CD4-positive, alpha-beta T cell (primary cell): ENCODE measurements at regions not wholly inside any gene's neighbourhood (a gene's known extent, or its start where the extent isn't known, plus 50 kb on each side); places are given as distances from the start of the nearest gene placed in this dataset.

Source experiments
- ATAC-seq: fragments of 200-7000 bp; cut with Tn5 transposase; one replicate; pipeline ENCODE4 v1.10.0; 2022; ENCODE audit warnings: mild to moderate bottlenecking; ENCODE audit not compliant: poor library complexity
- CTCF ChIA-PET: fragments of 350-600 bp; sonication (Branson Sonifier 250); formaldehyde crosslinking; loops from one replicate; lab custom pipeline; 2021; ENCODE audit warnings: antibody characterized with exemption, inconsistent platforms; lab: Charles Lee
- POLR2A ChIA-PET: fragments of 350-600 bp; sonication (Branson Sonifier 250); formaldehyde crosslinking; loops from one replicate; lab custom pipeline; 2021; ENCODE audit warnings: antibody characterized with exemption, inconsistent platforms; lab: Charles Lee
- DNase-seq, 14 experiments: peaks; one replicate each; pipeline ENCODE4 v3.0.0-alpha.2; 2013 to 2020; ENCODE audit warnings: mixed read lengths in 2 of 14
- H3K27ac ChIP-seq, 2 donors: one replicate each; pipeline versions ENCODE4 v1.5.1 to v1.7.0; 2013; ENCODE audit warnings: low read length in 2 of 2, low read depth in 1 of 2, mild to moderate bottlenecking in 1 of 2
- H3K27me3 ChIP-seq, 2 experiments: 1 replicate in 1 of 2; 2 replicates in 1 of 2; pipeline versions ENCODE4 v1.6.1 to v1.7.0; 2013; ENCODE audit warnings: low read length in 2 of 2, control low read depth in 1 of 2, mild to moderate bottlenecking in 1 of 2, moderate library complexity in 1 of 2; ENCODE audit not compliant: insufficient read depth in 2 of 2, control insufficient read depth in 1 of 2
- H3K36me3 ChIP-seq: one replicate; pipeline ENCODE4 v1.6.1; 2013; ENCODE audit warnings: low read length, control low read depth; ENCODE audit not compliant: insufficient read depth
- H3K4me1 ChIP-seq: one replicate; pipeline ENCODE4 v1.6.1; 2013; ENCODE audit warnings: low read length, control low read depth; ENCODE audit not compliant: insufficient read depth
- H3K4me3 ChIP-seq: one replicate; pipeline ENCODE4 v1.5.1; 2013; ENCODE audit warnings: mild to moderate bottlenecking, low read length, moderate library complexity
- H3K9me3 ChIP-seq, 2 experiments: 1 replicate in 1 of 2; 2 replicates in 1 of 2; pipeline versions ENCODE4 v1.6.1 to v1.7.0; 2013; ENCODE audit warnings: low read length in 2 of 2, mild to moderate bottlenecking in 2 of 2, control low read depth in 1 of 2, moderate library complexity in 1 of 2; ENCODE audit not compliant: control insufficient read depth in 1 of 2, insufficient read depth in 1 of 2
- H3K27ac Mint-ChIP-seq: one replicate; pipeline ENCODE4 v1.8.0; 2020; ENCODE audit warnings: mixed read lengths
- H3K27me3 Mint-ChIP-seq: one replicate; pipeline ENCODE4 v1.8.0; 2021; ENCODE audit warnings: mixed read lengths
- H3K36me3 Mint-ChIP-seq: one replicate; pipeline ENCODE4 v1.8.0; 2021; ENCODE audit warnings: low read depth, mixed read lengths
- H3K4me1 Mint-ChIP-seq: one replicate; pipeline ENCODE4 v1.8.0; 2021; ENCODE audit warnings: low read depth, mixed read lengths
- H3K4me3 Mint-ChIP-seq: one replicate; pipeline ENCODE4 v1.8.0; 2020; ENCODE audit warnings: mild to moderate bottlenecking, mixed read lengths
- H3K9me3 Mint-ChIP-seq: one replicate; pipeline ENCODE4 v1.8.0; 2020; ENCODE audit warnings: mixed read lengths
- intact Hi-C, 2 experiments: fragments of 100-400 bp; cut with DNase I in 1 of 2; cut with micrococcal nuclease in 1 of 2; formaldehyde crosslinking; loops; one replicate each; pipeline versions ENCODE4 v1.15.1 to v1.9.0; 2023 to 2025; cut with DNase I, micrococcal nuclease
- TF ChIP-seq, protein P1 (sequence below): fragments of 200-600 bp; IDR thresholded peaks from one replicate; pipeline ENCODE4 v1.8.0; 2022; ENCODE audit warnings: antibody characterized with exemption, mild to moderate bottlenecking

DNA sequence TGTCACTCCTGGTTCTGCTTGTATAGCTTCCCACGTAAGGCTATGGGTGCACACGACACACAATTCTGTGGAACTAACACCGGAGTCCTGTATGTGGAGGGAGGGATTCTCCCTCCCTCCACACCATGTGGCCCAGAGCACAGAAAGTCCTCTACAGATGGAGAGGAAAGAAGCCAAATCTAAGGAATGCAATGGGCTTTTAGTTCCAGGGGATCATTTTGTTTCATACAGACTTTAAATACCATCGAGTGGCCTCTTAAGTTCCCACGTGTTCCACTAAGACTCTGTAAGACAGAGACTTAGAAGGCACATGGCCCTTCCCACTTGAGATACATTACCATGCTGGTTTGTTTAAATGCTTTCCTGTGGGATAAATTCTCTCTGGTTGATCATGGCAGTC lies 156.0 kb downstream of the TGFB2 start:
- Mint-ChIP-seq H3K9me3 (no peaks in the 10 kb centered on the region), H3K36me3 (no peaks in the 10 kb centered on the region), H3K4me1 (no peaks in the 10 kb centered on the region), H3K27me3 (peaks cover 9% of the 10 kb centered on the region), H3K4me3 (no peak overlapping the region), H3K27ac (no peak overlapping the region)
- ChIA-PET CTCF (no interaction called here), POLR2A (no interaction called here)
- H3K36me3 ChIP-seq, result no peaks in the 10 kb centered on the region
- H3K27ac ChIP-seq, result no peak overlapping the region
- H3K4me1 ChIP-seq, result no peaks in the 10 kb centered on the region
- ATAC-seq (no peak), DNase-seq (no peak)
- TF ChIP-seq, protein P1, sequence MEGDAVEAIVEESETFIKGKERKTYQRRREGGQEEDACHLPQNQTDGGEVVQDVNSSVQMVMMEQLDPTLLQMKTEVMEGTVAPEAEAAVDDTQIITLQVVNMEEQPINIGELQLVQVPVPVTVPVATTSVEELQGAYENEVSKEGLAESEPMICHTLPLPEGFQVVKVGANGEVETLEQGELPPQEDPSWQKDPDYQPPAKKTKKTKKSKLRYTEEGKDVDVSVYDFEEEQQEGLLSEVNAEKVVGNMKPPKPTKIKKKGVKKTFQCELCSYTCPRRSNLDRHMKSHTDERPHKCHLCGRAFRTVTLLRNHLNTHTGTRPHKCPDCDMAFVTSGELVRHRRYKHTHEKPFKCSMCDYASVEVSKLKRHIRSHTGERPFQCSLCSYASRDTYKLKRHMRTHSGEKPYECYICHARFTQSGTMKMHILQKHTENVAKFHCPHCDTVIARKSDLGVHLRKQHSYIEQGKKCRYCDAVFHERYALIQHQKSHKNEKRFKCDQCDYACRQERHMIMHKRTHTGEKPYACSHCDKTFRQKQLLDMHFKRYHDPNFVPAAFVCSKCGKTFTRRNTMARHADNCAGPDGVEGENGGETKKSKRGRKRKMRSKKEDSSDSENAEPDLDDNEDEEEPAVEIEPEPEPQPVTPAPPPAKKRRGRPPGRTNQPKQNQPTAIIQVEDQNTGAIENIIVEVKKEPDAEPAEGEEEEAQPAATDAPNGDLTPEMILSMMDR, result no peak
- no peaks in the 10 kb centered on the region for H3K27me3 ChIP-seq
- H3K9me3 ChIP-seq, result no peaks in the 10 kb centered on the region
- no peak overlapping the region for H3K4me3 ChIP-seq
- intact Hi-C loops, result no loop called here

DNA sequence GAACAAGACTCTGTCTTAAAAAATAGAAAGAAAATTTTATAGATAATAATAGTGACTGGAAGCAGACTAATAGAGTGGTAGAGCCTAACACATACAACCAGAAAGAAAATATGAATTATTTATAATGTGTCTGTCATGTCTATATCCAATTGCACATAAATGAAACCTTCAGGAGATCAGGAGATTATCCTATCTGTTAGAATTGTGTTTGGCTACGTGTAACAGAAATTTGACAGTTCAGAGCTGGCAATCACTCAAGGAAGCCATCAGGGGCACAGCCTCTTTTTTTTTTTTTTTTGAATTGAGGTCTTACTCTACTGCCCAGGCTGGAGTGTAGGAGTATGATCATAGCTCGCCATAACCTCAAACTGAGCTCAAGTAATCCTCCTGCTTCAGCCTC lies 157.2 kb downstream of the TGFB2 start:
- Mint-ChIP-seq H3K9me3 (peaks cover 5% of the 10 kb centered on the region), H3K27ac (no peak overlapping the region), H3K4me3 (no peak overlapping the region), H3K36me3 (no peaks in the 10 kb centered on the region), H3K27me3 (peaks cover 9% of the 10 kb centered on the region), H3K4me1 (no peaks in the 10 kb centered on the region)
- Histone ChIP-seq H3K9me3 (peaks cover 1 to 6% of the 10 kb centered on the region in 2 experiments), H3K4me1 (no peaks in the 10 kb centered on the region), H3K27ac (no peak overlapping the region), H3K4me3 (no peak overlapping the region), H3K27me3 (peaks cover 0 to under 1% of the 10 kb centered on the region in 2 experiments), H3K36me3 (no peaks in the 10 kb centered on the region)
- ATAC-seq (no peak), DNase-seq (no peak)
- TF ChIP-seq, protein P1, result no peak
- intact Hi-C loops, result no loop called here
- CTCF ChIA-PET, result no interaction called here
- POLR2A ChIA-PET, result no interaction called here

DNA sequence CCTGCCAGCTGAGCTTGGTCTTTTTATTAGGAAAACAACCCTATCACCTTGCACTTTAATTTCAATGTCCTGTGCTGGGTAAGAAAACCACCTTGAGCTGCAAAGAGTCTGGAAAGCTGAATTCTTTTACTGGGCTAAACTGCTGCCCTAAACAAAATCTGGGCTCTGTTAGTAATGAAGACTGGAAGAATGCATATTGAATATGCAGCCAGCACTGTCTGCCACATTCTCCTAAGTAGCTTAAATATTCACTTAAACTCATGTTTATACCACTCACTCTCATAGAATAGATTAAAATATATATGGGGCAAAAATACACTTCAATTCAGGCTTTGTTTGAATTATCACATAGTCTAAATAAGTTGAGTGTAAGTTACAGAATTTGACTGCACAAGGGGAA lies 158.0 kb downstream of the TGFB2 start:
- Histone ChIP-seq H3K4me1 (no peaks in the 10 kb centered on the region), H3K27me3 (peaks cover 0 to 3% of the 10 kb centered on the region in 2 experiments), H3K27ac (no peak overlapping the region), H3K36me3 (no peaks in the 10 kb centered on the region), H3K9me3 (peaks cover 8 to 9% of the 10 kb centered on the region in 2 experiments), H3K4me3 (no peak overlapping the region)
- Mint-ChIP-seq H3K9me3 (peaks cover 5% of the 10 kb centered on the region), H3K4me3 (no peak overlapping the region), H3K27me3 (peaks cover 9% of the 10 kb centered on the region), H3K27ac (no peak overlapping the region), H3K4me1 (no peaks in the 10 kb centered on the region), H3K36me3 (no peaks in the 10 kb centered on the region)
- ATAC-seq (no peak), DNase-seq (no peak)
- intact Hi-C loops, result no loop called here
- CTCF ChIA-PET, result no interaction called here
- TF ChIP-seq, protein P1, result no peak
- POLR2A ChIA-PET, result no interaction called here
